Liver (tissue), 7 donors: ENCODE measurements at regions not wholly inside any gene's neighbourhood (a gene's known extent, or its start where the extent isn't known, plus 50 kb on each side); places are given as distances from the start of the nearest gene placed in this dataset.

Experiments used
- DNase-seq: peaks from one replicate; pipeline ENCODE4 v3.0.0-alpha.2; 2017; ENCODE audit warnings: low spot score
- H3K27ac ChIP-seq, 2 donors: one replicate each; pipeline ENCODE4 v1.7.0; 2013; ENCODE audit warnings: inconsistent platforms in 2 of 2, low read length in 2 of 2, control low read depth in 1 of 2, low read depth in 1 of 2, mild to moderate bottlenecking in 1 of 2
- H3K27me3 ChIP-seq, 4 donors: one replicate each; pipeline versions ENCODE4 v1.6.1 to v1.7.0; 2013; ENCODE audit warnings: low read length in 3 of 4, inconsistent platforms in 1 of 4, mild to moderate bottlenecking in 1 of 4, moderate library complexity in 1 of 4; ENCODE audit not compliant: control insufficient read depth in 4 of 4, insufficient read depth in 4 of 4
- H3K36me3 ChIP-seq, 4 donors: one replicate each; pipeline versions ENCODE4 v1.6.1 to v1.7.0; 2013; ENCODE audit warnings: low read length in 3 of 4, mild to moderate bottlenecking in 3 of 4, low read depth in 1 of 4, moderate library complexity in 1 of 4; ENCODE audit not compliant: control insufficient read depth in 4 of 4, insufficient read depth in 3 of 4
- H3K4me1 ChIP-seq, 4 donors: one replicate each; pipeline versions ENCODE4 v1.6.1 to v1.7.0; 2013; ENCODE audit warnings: low read length in 3 of 4, mild to moderate bottlenecking in 3 of 4, moderate library complexity in 1 of 4; ENCODE audit not compliant: control insufficient read depth in 4 of 4, insufficient read depth in 4 of 4
- H3K4me3 ChIP-seq, 3 donors: one replicate each; pipeline versions ENCODE4 v1.6.1 to v1.7.0; 2013; ENCODE audit warnings: low read length in 3 of 3, control low read depth in 1 of 3, low read depth in 1 of 3, mild to moderate bottlenecking in 1 of 3
- H3K9ac ChIP-seq, 2 donors: one replicate each; pipeline ENCODE4 v1.7.0; 2013; ENCODE audit warnings: low read length in 2 of 2, mild to moderate bottlenecking in 2 of 2, moderate library complexity in 2 of 2, control low read depth in 1 of 2, low read depth in 1 of 2
- H3K9me3 ChIP-seq, 4 donors: one replicate each; pipeline versions ENCODE4 v1.6.1 to v1.7.0; 2013; ENCODE audit warnings: low read length in 3 of 4; ENCODE audit not compliant: control insufficient read depth in 4 of 4
- EGR1 ChIP-seq, 2 donors: IDR thresholded peaks; 2 replicates each; pipeline ENCODE4 v1.6.1; 2016 to 2018; ENCODE audit warnings: antibody characterized with exemption in 2 of 2, low read depth in 2 of 2
- FOXA1 ChIP-seq: IDR thresholded peaks from 2 replicates; pipeline ENCODE4 v1.6.1; 2016; ENCODE audit warnings: antibody characterized with exemption
- FOXA2 ChIP-seq: IDR thresholded peaks from 2 replicates; pipeline ENCODE4 v1.6.1; 2016; ENCODE audit warnings: antibody characterized with exemption
- GABPA ChIP-seq, 2 donors: IDR thresholded peaks in 1 of 2; conservative IDR thresholded peaks in 1 of 2; 2 replicates each; pipeline ENCODE4 v1.6.1; 2016; ENCODE audit warnings: antibody characterized with exemption in 2 of 2, mild to moderate bottlenecking in 1 of 2, moderate library complexity in 1 of 2
- HNF4A ChIP-seq, 2 donors: conservative IDR thresholded peaks; 2 replicates each; pipeline ENCODE4 v1.6.1; 2016; ENCODE audit warnings: antibody characterized with exemption in 2 of 2, mild to moderate bottlenecking in 2 of 2
- JUND ChIP-seq, 2 donors: IDR thresholded peaks; 2 replicates each; pipeline ENCODE4 v1.6.1; 2016; ENCODE audit warnings: antibody characterized with exemption in 2 of 2
- RAD21 ChIP-seq, 2 donors: IDR thresholded peaks; 2 replicates each; pipeline ENCODE4 v1.6.1; 2016; ENCODE audit warnings: antibody characterized with exemption in 2 of 2, mild to moderate bottlenecking in 2 of 2
- RXRA ChIP-seq, 2 donors: IDR thresholded peaks; 2 replicates each; pipeline ENCODE4 v1.6.1; 2017 to 2018; ENCODE audit warnings: antibody characterized with exemption in 2 of 2, mild to moderate bottlenecking in 1 of 2
- SP1 ChIP-seq: IDR thresholded peaks from 2 replicates; pipeline ENCODE4 v1.6.1; 2018; ENCODE audit warnings: antibody characterized with exemption, mild to moderate bottlenecking
- TAF1 ChIP-seq: conservative IDR thresholded peaks from 2 replicates; pipeline ENCODE4 v1.6.1; 2016; ENCODE audit warnings: antibody characterized with exemption, mild to moderate bottlenecking
- WGBS: extraction: QIAGEN DNeasy Blood & Tissue Kit; methylation state at CpG from one replicate; pipeline ENCODE4 v1.1.7; 2013; 5-methylcytosine and 5-hydroxymethylcytosine counted together
- TF ChIP-seq, protein P1 (sequence below): IDR thresholded peaks from 2 replicates; pipeline ENCODE4 v1.6.1; 2016; ENCODE audit warnings: antibody characterized with exemption
- TF ChIP-seq, protein P2 (sequence below): IDR thresholded peaks from 2 replicates; pipeline ENCODE4 v1.6.1; 2016; ENCODE audit warnings: antibody characterized with exemption
- TF ChIP-seq, protein P3 (sequence below): IDR thresholded peaks from 2 replicates; pipeline ENCODE4 v1.6.1; 2016; ENCODE audit warnings: antibody characterized with exemption
- TF ChIP-seq, protein P4 (sequence below): IDR thresholded peaks from 2 replicates; pipeline ENCODE4 v1.6.1; 2016; ENCODE audit warnings: antibody characterized with exemption, mild to moderate bottlenecking
- donor health status: healthy.
- donor health status: healthy.
- donor health status: healthy.
- donor health status: healthy.

DNA sequence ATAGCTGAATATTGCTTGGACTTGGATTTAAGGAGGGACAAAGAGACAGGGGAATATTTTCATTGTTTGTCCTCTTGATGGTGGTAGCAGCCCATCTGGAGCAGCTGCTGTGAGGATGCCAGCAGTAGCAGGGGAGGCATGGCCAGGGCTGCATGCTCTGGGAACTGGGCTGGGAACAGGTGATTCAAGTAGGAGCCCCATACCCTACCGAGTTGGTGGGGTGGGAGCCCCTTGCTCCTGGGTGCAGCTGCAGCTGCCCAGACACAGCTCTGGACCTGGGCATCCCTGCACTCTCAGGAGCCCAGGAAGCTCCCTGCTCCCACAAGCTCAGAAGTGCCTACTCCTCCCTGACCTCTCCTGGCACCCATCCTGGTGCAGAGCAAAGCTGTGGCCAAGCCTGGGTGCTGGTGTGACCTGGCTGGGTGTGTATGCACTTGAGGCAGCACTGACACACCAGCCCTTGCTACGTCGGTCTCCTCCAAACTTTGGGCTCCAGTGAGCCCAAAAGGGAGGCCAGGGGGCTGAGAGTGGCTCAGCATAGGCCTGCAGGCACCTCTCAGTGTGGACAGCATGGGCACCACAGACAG is 341.8 kb upstream of the CCDC179 start:
- TF ChIP-seq TAF1: no peak
- TF ChIP-seq RXRA (IDR thresholded peaks at IDR 0.05): no peak
- no peak for TF ChIP-seq HNF4A (conservative IDR thresholded peaks at IDR 0.05)
- TF ChIP-seq RAD21 (IDR thresholded peaks at IDR 0.05): no peak
- no peak for TF ChIP-seq GABPA (IDR thresholded peaks at IDR 0.05 in 1 of 2, conservative IDR thresholded peaks at IDR 0.05 in 1 of 2)
- TF ChIP-seq, protein P1, sequence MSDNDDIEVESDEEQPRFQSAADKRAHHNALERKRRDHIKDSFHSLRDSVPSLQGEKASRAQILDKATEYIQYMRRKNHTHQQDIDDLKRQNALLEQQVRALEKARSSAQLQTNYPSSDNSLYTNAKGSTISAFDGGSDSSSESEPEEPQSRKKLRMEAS: no peak
- no peak for TF ChIP-seq EGR1 (IDR thresholded peaks at IDR 0.05; ENCODE audit: low read depth in 2 of 2)
- TF ChIP-seq FOXA2: no peak
- TF ChIP-seq, protein P2, sequence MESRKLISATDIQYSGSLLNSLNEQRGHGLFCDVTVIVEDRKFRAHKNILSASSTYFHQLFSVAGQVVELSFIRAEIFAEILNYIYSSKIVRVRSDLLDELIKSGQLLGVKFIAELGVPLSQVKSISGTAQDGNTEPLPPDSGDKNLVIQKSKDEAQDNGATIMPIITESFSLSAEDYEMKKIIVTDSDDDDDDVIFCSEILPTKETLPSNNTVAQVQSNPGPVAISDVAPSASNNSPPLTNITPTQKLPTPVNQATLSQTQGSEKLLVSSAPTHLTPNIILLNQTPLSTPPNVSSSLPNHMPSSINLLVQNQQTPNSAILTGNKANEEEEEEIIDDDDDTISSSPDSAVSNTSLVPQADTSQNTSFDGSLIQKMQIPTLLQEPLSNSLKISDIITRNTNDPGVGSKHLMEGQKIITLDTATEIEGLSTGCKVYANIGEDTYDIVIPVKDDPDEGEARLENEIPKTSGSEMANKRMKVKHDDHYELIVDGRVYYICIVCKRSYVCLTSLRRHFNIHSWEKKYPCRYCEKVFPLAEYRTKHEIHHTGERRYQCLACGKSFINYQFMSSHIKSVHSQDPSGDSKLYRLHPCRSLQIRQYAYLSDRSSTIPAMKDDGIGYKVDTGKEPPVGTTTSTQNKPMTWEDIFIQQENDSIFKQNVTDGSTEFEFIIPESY: no peak
- no peak for TF ChIP-seq SP1
- Histone ChIP-seq H3K4me3 (peak overlapping the region in 1 of 3 donors; percentile 14), H3K9me3 (peaks cover 5 to 16% (median 10%) of the 10 kb centered on the region in 4 donors), H3K36me3 (no peaks in the 10 kb centered on the region), H3K9ac (no peak overlapping the region), H3K4me1 (no peaks in the 10 kb centered on the region), H3K27me3 (no peaks in the 10 kb centered on the region), H3K27ac (no peak overlapping the region)
- DNase-seq: no peak
- 76% methylated on average over 3 of the region's 3 CpGs for WGBS

DNA sequence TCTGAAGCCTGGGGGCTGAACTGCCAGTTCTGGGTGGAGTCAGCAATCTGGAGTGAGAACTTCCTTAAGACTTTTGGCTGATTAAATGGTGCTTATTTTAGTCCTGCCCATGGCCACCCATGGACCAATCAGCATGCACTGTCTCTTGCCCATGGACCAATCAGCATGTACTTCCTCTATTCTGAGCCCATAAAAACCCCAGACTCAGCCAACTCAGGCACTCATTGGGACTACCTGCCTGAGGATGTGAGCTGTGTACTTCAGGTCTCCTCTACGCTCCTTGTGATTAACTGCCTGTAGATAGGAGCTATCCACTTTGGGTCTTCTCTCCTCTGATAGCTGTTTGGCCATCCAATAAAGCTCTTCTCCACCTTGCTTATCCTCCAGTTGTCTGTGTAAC is 342.3 kb upstream of the CCDC179 start:
- Histone ChIP-seq H3K4me1 (no peaks in the 10 kb centered on the region), H3K27me3 (no peaks in the 10 kb centered on the region), H3K27ac (no peak overlapping the region), H3K9me3 (peaks cover 5 to 16% (median 10%) of the 10 kb centered on the region in 4 donors), H3K9ac (no peak overlapping the region), H3K4me3 (peak overlapping the region in 1 of 3 donors; percentile 20), H3K36me3 (no peaks in the 10 kb centered on the region)
- no peak for TF ChIP-seq JUND (IDR thresholded peaks at IDR 0.05)
- TF ChIP-seq EGR1 (IDR thresholded peaks at IDR 0.05; ENCODE audit: low read depth in 2 of 2): no peak
- TF ChIP-seq, protein P2: no peak
- no peak for TF ChIP-seq FOXA1
- no peak for TF ChIP-seq TAF1
- TF ChIP-seq, protein P3, sequence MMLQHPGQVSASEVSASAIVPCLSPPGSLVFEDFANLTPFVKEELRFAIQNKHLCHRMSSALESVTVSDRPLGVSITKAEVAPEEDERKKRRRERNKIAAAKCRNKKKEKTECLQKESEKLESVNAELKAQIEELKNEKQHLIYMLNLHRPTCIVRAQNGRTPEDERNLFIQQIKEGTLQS: no peak
- TF ChIP-seq, protein P4, sequence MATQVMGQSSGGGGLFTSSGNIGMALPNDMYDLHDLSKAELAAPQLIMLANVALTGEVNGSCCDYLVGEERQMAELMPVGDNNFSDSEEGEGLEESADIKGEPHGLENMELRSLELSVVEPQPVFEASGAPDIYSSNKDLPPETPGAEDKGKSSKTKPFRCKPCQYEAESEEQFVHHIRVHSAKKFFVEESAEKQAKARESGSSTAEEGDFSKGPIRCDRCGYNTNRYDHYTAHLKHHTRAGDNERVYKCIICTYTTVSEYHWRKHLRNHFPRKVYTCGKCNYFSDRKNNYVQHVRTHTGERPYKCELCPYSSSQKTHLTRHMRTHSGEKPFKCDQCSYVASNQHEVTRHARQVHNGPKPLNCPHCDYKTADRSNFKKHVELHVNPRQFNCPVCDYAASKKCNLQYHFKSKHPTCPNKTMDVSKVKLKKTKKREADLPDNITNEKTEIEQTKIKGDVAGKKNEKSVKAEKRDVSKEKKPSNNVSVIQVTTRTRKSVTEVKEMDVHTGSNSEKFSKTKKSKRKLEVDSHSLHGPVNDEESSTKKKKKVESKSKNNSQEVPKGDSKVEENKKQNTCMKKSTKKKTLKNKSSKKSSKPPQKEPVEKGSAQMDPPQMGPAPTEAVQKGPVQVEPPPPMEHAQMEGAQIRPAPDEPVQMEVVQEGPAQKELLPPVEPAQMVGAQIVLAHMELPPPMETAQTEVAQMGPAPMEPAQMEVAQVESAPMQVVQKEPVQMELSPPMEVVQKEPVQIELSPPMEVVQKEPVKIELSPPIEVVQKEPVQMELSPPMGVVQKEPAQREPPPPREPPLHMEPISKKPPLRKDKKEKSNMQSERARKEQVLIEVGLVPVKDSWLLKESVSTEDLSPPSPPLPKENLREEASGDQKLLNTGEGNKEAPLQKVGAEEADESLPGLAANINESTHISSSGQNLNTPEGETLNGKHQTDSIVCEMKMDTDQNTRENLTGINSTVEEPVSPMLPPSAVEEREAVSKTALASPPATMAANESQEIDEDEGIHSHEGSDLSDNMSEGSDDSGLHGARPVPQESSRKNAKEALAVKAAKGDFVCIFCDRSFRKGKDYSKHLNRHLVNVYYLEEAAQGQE: no peak
- TF ChIP-seq, protein P1: no peak
- 100% methylated on average over 1 of the region's 1 CpG for WGBS
- no peak for DNase-seq
